ENCODE measurements at regions not wholly inside any gene's neighbourhood (a gene's known extent, or its start where the extent isn't known, plus 50 kb on each side); places are given as distances from the start of the nearest gene placed in this dataset.

- no peak overlapping the region for H3K4me3 ChIP-seq (replicated peaks; ENCODE audit: insufficient read depth, low read length)
- no peak for TF ChIP-seq CTCF (IDR thresholded peaks at IDR 0.05; ENCODE audit: insufficient read depth, low read length)
- TF ChIP-seq SPI1 (IDR thresholded peaks at IDR 0.05; ENCODE audit: borderline replicate concordance, low read depth), result no peak
- no peak for TF ChIP-seq REST (IDR thresholded peaks at IDR 0.05; ENCODE audit: insufficient replicate concordance, low read depth)
- TF ChIP-seq GABPA (IDR thresholded peaks at IDR 0.05; ENCODE audit: low read depth), result no peak
- TF ChIP-seq POLR2AphosphoS5 (IDR thresholded peaks at IDR 0.05; ENCODE audit: low read depth), result no peak
Measured at GRCh38 chr12:24539646-24540045, 409.3 kb downstream of the BCAT1 start.

DNA sequence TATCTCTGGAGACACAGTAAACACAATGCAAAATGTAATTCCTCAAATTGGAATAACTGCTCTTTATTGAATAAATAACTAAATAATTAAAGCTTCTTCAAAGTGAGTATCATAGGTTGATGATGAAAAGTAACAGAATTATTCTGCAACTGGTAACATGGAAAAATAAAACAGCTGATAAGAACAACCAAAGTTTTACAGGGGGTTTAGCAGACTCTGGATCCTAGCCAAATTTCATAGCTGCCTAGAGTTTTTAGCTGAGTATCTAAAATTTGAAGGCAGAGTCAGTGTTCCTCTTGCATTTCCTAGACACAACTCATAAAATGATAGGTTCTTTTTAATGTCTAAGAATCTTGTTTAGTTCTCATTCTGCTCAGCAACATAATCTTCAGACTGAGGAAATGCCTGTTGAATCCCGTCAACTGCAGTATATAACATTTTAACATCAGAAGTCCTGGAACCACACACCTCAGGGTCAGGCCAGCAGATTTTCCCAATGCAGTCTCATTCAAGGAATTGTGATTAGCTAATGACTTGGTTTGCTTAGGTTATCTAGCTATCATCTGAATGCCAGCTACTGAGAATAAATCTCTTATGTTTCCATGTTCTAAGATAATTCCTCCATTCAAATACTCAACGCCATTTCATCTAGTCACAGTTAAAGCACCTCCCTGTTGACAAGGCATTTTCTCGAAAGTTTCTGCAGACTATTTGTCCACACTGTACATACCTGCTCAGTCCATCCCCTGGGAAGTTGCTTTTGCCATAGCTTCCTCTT is 411.6 kb downstream of the BCAT1 start:
- Histone ChIP-seq H3K27me3 (ENCODE audit: insufficient read depth, poor library complexity, severe bottlenecking) (no peaks in the 10 kb centered on the region), H3K4me3 (replicated peaks; ENCODE audit: insufficient read depth, low read length) (no peak overlapping the region), H3K27ac (replicated peaks) (no peak overlapping the region)
- TF ChIP-seq CTCF (IDR thresholded peaks at IDR 0.05; ENCODE audit: insufficient read depth, low read length), result no peak
- TF ChIP-seq GABPA (IDR thresholded peaks at IDR 0.05; ENCODE audit: low read depth), result no peak
- TF ChIP-seq POLR2AphosphoS5 (IDR thresholded peaks at IDR 0.05; ENCODE audit: low read depth), result no peak
- TF ChIP-seq SPI1 (IDR thresholded peaks at IDR 0.05; ENCODE audit: borderline replicate concordance, low read depth), result no peak
- TF ChIP-seq REST (IDR thresholded peaks at IDR 0.05; ENCODE audit: insufficient replicate concordance, low read depth), result no peak
- no peak for DNase-seq (ENCODE audit: low read depth in 1 of 2, low spot score in 1 of 2)

More at GRCh38 chr12:24539646-24540045, 409.3 kb downstream of the BCAT1 start:
- Histone ChIP-seq H3K27me3 (ENCODE audit: insufficient read depth, poor library complexity, severe bottlenecking) (no peaks in the 10 kb centered on the region), H3K27ac (replicated peaks) (no peak overlapping the region)
- no peak for DNase-seq (ENCODE audit: low read depth in 1 of 2, low spot score in 1 of 2)

GRCh38 chr12:24535334-24536069 is 413.4 kb downstream of the BCAT1 start:
- H3K27ac ChIP-seq (replicated peaks), result no peak overlapping the region
- no peak for DNase-seq (ENCODE audit: low read depth in 1 of 2, low spot score in 1 of 2)
- no peaks in the 10 kb centered on the region for H3K27me3 ChIP-seq (ENCODE audit: insufficient read depth, poor library complexity, severe bottlenecking)
- TF ChIP-seq SPI1 (IDR thresholded peaks at IDR 0.05; ENCODE audit: borderline replicate concordance, low read depth) (no peak), GABPA (IDR thresholded peaks at IDR 0.05; ENCODE audit: low read depth) (no peak), POLR2AphosphoS5 (IDR thresholded peaks at IDR 0.05; ENCODE audit: low read depth) (no peak), REST (IDR thresholded peaks at IDR 0.05; ENCODE audit: insufficient replicate concordance, low read depth) (no peak), CTCF (IDR thresholded peaks at IDR 0.05; ENCODE audit: insufficient read depth, low read length) (no peak)
- H3K4me3 ChIP-seq (replicated peaks; ENCODE audit: insufficient read depth, low read length), result no peak overlapping the region
